ES-I3 (cell line): ENCODE measurements at regions not wholly inside any gene's neighbourhood (a gene's known extent, or its start where the extent isn't known, plus 50 kb on each side); places are given as distances from the start of the nearest gene placed in this dataset.

Experiments used
- H3K36me3 ChIP-seq: 2 replicates; pipeline ENCODE4 v1.6.1; 2013; ENCODE audit warnings: mild to moderate bottlenecking, low read length, control low read depth, moderate library complexity; ENCODE audit not compliant: insufficient read depth
- H3K4me1 ChIP-seq: 2 replicates; pipeline ENCODE4 v1.6.1; 2013; ENCODE audit warnings: mild to moderate bottlenecking, control low read depth, low read length; ENCODE audit not compliant: insufficient read depth
- H3K9ac ChIP-seq: 2 replicates; pipeline ENCODE4 v1.6.1; 2013; ENCODE audit warnings: low read depth, mild to moderate bottlenecking, low read length, moderate library complexity
- H3K9me3 ChIP-seq: 2 replicates; pipeline ENCODE4 v1.6.1; 2013; ENCODE audit warnings: mild to moderate bottlenecking, low read length, moderate library complexity; ENCODE audit not compliant: control insufficient read depth, insufficient read depth

GRCh38 chr22:49136041-49136815 is 691.4 kb downstream of the BRD1 start:
- Histone ChIP-seq H3K4me1 (no peaks in the 10 kb centered on the region), H3K36me3 (no peaks in the 10 kb centered on the region; the same call in 1 of the 2 replicates), H3K9me3 (no peaks in the 10 kb centered on the region), H3K9ac (no peak overlapping the region)

- H3K36me3 ChIP-seq = no peaks in the 10 kb centered on the region; the same call in 1 of the 2 replicates
- no peaks in the 10 kb centered on the region for H3K4me1 ChIP-seq
- H3K9me3 ChIP-seq = no peaks in the 10 kb centered on the region
- H3K9ac ChIP-seq = no peak overlapping the region
These were observed 693.6 kb downstream of the BRD1 start for GRCh38 chr22:49134076-49134475.

GRCh38 chr22:49133541-49133940 is 694.1 kb downstream of the BRD1 start:
- Histone ChIP-seq H3K9ac (no peak overlapping the region), H3K9me3 (no peaks in the 10 kb centered on the region), H3K4me1 (no peaks in the 10 kb centered on the region), H3K36me3 (no peaks in the 10 kb centered on the region; the same call in 1 of the 2 replicates)

- H3K4me1 ChIP-seq = no peaks in the 10 kb centered on the region
- no peak overlapping the region for H3K9ac ChIP-seq
- no peaks in the 10 kb centered on the region for H3K9me3 ChIP-seq
- no peaks in the 10 kb centered on the region; the same call in 1 of the 2 replicates for H3K36me3 ChIP-seq
These were observed 695.7 kb downstream of the BRD1 start for GRCh38 chr22:49132009-49132408.

- Histone ChIP-seq H3K9me3 (no peaks in the 10 kb centered on the region), H3K36me3 (no peaks in the 10 kb centered on the region), H3K4me1 (no peaks in the 10 kb centered on the region), H3K9ac (no peak overlapping the region)
These were observed 697.9 kb downstream of the BRD1 start for GRCh38 chr22:49129736-49130135.

- no peak overlapping the region for H3K9ac ChIP-seq
- H3K4me1 ChIP-seq = no peaks in the 10 kb centered on the region
- H3K9me3 ChIP-seq = no peaks in the 10 kb centered on the region
- no peaks in the 10 kb centered on the region for H3K36me3 ChIP-seq
These were observed 698.8 kb downstream of the BRD1 start for GRCh38 chr22:49128874-49129273.

- H3K9me3 ChIP-seq = no peaks in the 10 kb centered on the region
- no peaks in the 10 kb centered on the region for H3K36me3 ChIP-seq
- H3K9ac ChIP-seq = no peak overlapping the region
- H3K4me1 ChIP-seq = no peaks in the 10 kb centered on the region
These were observed 703.1 kb downstream of the BRD1 start for GRCh38 chr22:49124608-49125007.

- H3K9me3 ChIP-seq = no peaks in the 10 kb centered on the region
- H3K36me3 ChIP-seq = no peaks in the 10 kb centered on the region
- H3K4me1 ChIP-seq = no peaks in the 10 kb centered on the region
- H3K9ac ChIP-seq = no peak overlapping the region
These were observed 704.0 kb downstream of the BRD1 start for GRCh38 chr22:49123621-49124192.

- Histone ChIP-seq H3K9ac (no peak overlapping the region), H3K36me3 (no peaks in the 10 kb centered on the region), H3K9me3 (no peaks in the 10 kb centered on the region), H3K4me1 (no peaks in the 10 kb centered on the region)
These were observed 708.1 kb downstream of the BRD1 start for GRCh38 chr22:49119551-49119952.

GRCh38 chr22:49118065-49118464 is 709.6 kb downstream of the BRD1 start:
- Histone ChIP-seq H3K4me1 (no peaks in the 10 kb centered on the region), H3K9ac (no peak overlapping the region), H3K9me3 (no peaks in the 10 kb centered on the region), H3K36me3 (no peaks in the 10 kb centered on the region)

GRCh38 chr22:49117486-49117885 is 710.2 kb downstream of the BRD1 start:
- Histone ChIP-seq H3K9ac (no peak overlapping the region), H3K9me3 (no peaks in the 10 kb centered on the region), H3K36me3 (no peaks in the 10 kb centered on the region), H3K4me1 (no peaks in the 10 kb centered on the region)

- no peaks in the 10 kb centered on the region for H3K9me3 ChIP-seq
- no peaks in the 10 kb centered on the region for H3K4me1 ChIP-seq
- H3K36me3 ChIP-seq = no peaks in the 10 kb centered on the region
- no peak overlapping the region for H3K9ac ChIP-seq
These were observed 711.1 kb downstream of the BRD1 start for GRCh38 chr22:49116486-49117120.

GRCh38 chr22:49116021-49116420 is 711.7 kb downstream of the BRD1 start:
- no peaks in the 10 kb centered on the region for H3K4me1 ChIP-seq

GRCh38 chr22:49115197-49115596 is 712.5 kb downstream of the BRD1 start:
- H3K9me3 ChIP-seq = no peaks in the 10 kb centered on the region
- no peak overlapping the region for H3K9ac ChIP-seq
- no peaks in the 10 kb centered on the region for H3K36me3 ChIP-seq
- H3K4me1 ChIP-seq = no peaks in the 10 kb centered on the region

More at GRCh38 chr22:49116021-49116420, 711.7 kb downstream of the BRD1 start:
- Histone ChIP-seq H3K9me3 (no peaks in the 10 kb centered on the region), H3K9ac (no peak overlapping the region), H3K36me3 (no peaks in the 10 kb centered on the region)

- Histone ChIP-seq H3K4me1 (no peaks in the 10 kb centered on the region), H3K9ac (no peak overlapping the region), H3K36me3 (no peaks in the 10 kb centered on the region), H3K9me3 (no peaks in the 10 kb centered on the region)
These were observed 713.9 kb downstream of the BRD1 start for GRCh38 chr22:49113758-49114157.
